ENCODE measurements at regions not wholly inside any gene's neighbourhood (a gene's known extent, or its start where the extent isn't known, plus 50 kb on each side); places are given as distances from the start of the nearest gene placed in this dataset.

- Histone ChIP-seq H3K18ac (ENCODE audit: low read depth, low read length) (no peak overlapping the region), H2BK15ac (ENCODE audit: low read depth, low read length) (no peak overlapping the region), H2AFZ (replicated peaks; ENCODE audit: low read length, poor library complexity) (no peak overlapping the region), H3K9me1 (ENCODE audit: insufficient read depth, low read length) (no peaks in the 10 kb centered on the region), H4K20me1 (ENCODE audit: insufficient read depth, low read length) (no peaks in the 10 kb centered on the region), H3K27me3 (ENCODE audit: control insufficient read depth, insufficient read depth, low read length) (no peaks in the 10 kb centered on the region), H3K4me3 (ENCODE audit: insufficient read depth, low read depth, low read length) (no peak overlapping the region), H3K14ac (replicated peaks; ENCODE audit: low read depth, low read length) (no peak overlapping the region), H4K5ac (ENCODE audit: low read depth, low read length) (no peak overlapping the region), H3K23ac (ENCODE audit: low read depth, low read length) (no peak overlapping the region), H2BK120ac (ENCODE audit: low read depth, low read length) (no peak overlapping the region), H2AK9ac (replicated peaks; ENCODE audit: low read depth, low read length, poor library complexity) (no peak overlapping the region), H4K91ac (ENCODE audit: insufficient read depth, low read depth, low read length) (no peak overlapping the region), H3K79me1 (ENCODE audit: low read depth in 1 of 2, low read length in 2 of 2) (no peaks in the 10 kb centered on the region), H3K27ac (ENCODE audit: insufficient read depth, low read length) (no peak overlapping the region), H3K4ac (ENCODE audit: low read depth, low read length) (no peak overlapping the region), H2BK20ac (ENCODE audit: low read depth, low read length) (no peak overlapping the region), H3K9me3 (ENCODE audit: control insufficient read depth, insufficient read depth, low read length) (peaks cover 9% of the 10 kb centered on the region; the same call in 1 of the 2 replicates), H3K56ac (ENCODE audit: extremely low read depth, insufficient read depth, low read length) (no peak overlapping the region), H3K4me1 (ENCODE audit: control insufficient read depth, insufficient read depth, low read length) (no peaks in the 10 kb centered on the region), H4K8ac (ENCODE audit: low read depth in 2 of 2, low read length in 2 of 2) (no peak overlapping the region), H3K36me3 (ENCODE audit: control insufficient read depth, insufficient read depth, low read length) (no peaks in the 10 kb centered on the region), H3K4me2 (ENCODE audit: low read depth, low read length) (no peak overlapping the region), H3K9ac (ENCODE audit: low read depth, low read length) (no peak overlapping the region), H2BK5ac (ENCODE audit: low read depth, low read length, poor library complexity, severe bottlenecking) (no peak overlapping the region), H2AK5ac (ENCODE audit: low read depth, low read length) (no peak overlapping the region)
- intact Hi-C loops (cut with micrococcal nuclease): no loop called here
- CTCF ChIA-PET: interaction anchor here (0.6 kb wide), 1 partner anchor 22 kb away, joined by 5 read pairs; no protein-coding TSS in a partner anchor
- no CpG with 5 or more reads among the region's 7 CpGs for WGBS, 2 experiments (ENCODE audit: extremely low coverage in 2 of 2, insufficient read length in 1 of 2)
- TF ChIP-seq MAZ (IDR thresholded peaks at IDR 0.05; ENCODE audit: borderline replicate concordance, low read depth, low read length): no peak
- no peak for TF ChIP-seq RCOR1 (IDR thresholded peaks at IDR 0.05; ENCODE audit: insufficient replicate concordance, low read length)
- TF ChIP-seq RFX5 (IDR thresholded peaks at IDR 0.05; ENCODE audit: low read depth, low read length): no peak
- TF ChIP-seq USF2 (IDR thresholded peaks at IDR 0.05; ENCODE audit: low read depth, low read length): no peak
- no peak for TF ChIP-seq CEBPB (IDR thresholded peaks at IDR 0.05; ENCODE audit: low read depth, low read length)
- no peak for TF ChIP-seq SMC3 (IDR thresholded peaks at IDR 0.05; ENCODE audit: low read depth, low read length)
- TF ChIP-seq CTCF (conservative IDR thresholded peaks at IDR 0.05; ENCODE audit: low read depth, low read length): no peak
- no peak for TF ChIP-seq RAD21 (IDR thresholded peaks at IDR 0.05; ENCODE audit: low read length)
- TF ChIP-seq CHD1 (IDR thresholded peaks at IDR 0.05; ENCODE audit: low read depth, low read length): no peak
- in situ Hi-C loops (cut with MboI; ENCODE audit: low sequenced_read_pairs): no loop called here
- ATAC-seq (ENCODE audit: low read depth): no peak
- dilution Hi-C loops (cut with HindIII; ENCODE audit: low sequenced_read_pairs, unreplicated experiment): no loop called here
- BruUV-seq (replicated peaks): no TSS peak
- POLR2A ChIA-PET (ENCODE audit: unreplicated experiment): no interaction called here
- no peak for DNase-seq
Observed at GRCh38 chr9:24765025-24765756, 219.5 kb upstream of the IZUMO3 start.

Data from IMR-90 (cell line).